Brain microvascular endothelial cell (primary cell): ENCODE measurements at regions not wholly inside any gene's neighbourhood (a gene's known extent, or its start where the extent isn't known, plus 50 kb on each side); places are given as distances from the start of the nearest gene placed in this dataset.

Experiments
- DNase-seq: peaks from one replicate; pipeline ENCODE4 v3.0.0-alpha.2; 2020
- H3K27ac ChIP-seq: fragments of 250-450 bp; sonication (Bioruptor Pico); 2 replicates; pipeline ENCODE4 v1.5.1; 2020; ENCODE audit warnings: mild to moderate bottlenecking, moderate library complexity
- H3K27me3 ChIP-seq: fragments of 250-450 bp; sonication (Bioruptor Pico); replicated peaks from 2 replicates; pipeline ENCODE4 v1.5.1; 2020; ENCODE audit warnings: mild to moderate bottlenecking
- H3K36me3 ChIP-seq: fragments of 250-450 bp; sonication (Bioruptor Pico); replicated peaks from 2 replicates; pipeline ENCODE4 v1.5.1; 2020; ENCODE audit warnings: mild to moderate bottlenecking
- H3K4me3 ChIP-seq: 2 replicates; pipeline ENCODE4 v1.5.1; 2011; ENCODE audit warnings: low read depth, mild to moderate bottlenecking, control low read depth, low read length, moderate library complexity
- in situ Hi-C: cut with HindIII; loops from 2 replicates; pipeline ENCODE4 v1.10.0; 2017; ENCODE audit warnings: low sequenced_read_pairs, low pct_ligation_motif_present
- TF ChIP-seq, protein P1 (sequence below): IDR thresholded peaks from 2 replicates; pipeline ENCODE4 v1.5.1; 2011; ENCODE audit warnings: low read depth, mild to moderate bottlenecking, moderate library complexity, low read length, control low read depth, inconsistent platforms; ENCODE audit errors: missing control alignments

DNA sequence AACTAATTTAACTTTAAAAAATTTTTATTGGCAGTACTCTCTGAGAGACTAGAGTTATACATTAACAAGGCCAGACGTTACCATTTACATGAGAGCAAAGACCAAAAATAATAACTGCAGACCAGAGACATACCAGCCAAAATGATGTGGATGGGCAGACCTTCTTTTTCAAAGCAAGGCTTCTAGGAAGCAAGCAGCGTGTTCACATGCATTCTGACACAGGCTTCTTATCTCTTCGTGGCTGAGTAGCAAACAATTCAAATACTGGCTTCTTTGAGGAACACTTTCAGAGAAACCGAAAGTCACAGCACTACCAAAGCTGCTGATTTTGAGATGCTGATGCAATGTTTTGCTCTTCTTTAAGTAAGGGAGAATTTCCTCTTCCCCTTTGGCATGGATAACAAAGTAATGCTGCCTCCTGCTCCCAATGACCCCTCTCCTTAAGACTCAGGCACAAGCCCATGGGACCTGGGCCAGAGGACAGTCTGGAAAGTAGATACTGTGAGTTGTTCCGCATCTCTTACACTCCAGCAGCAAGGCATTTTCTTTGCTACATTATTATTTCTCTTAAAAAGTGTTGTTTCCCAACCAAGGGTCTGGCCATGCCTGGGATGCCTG lies 181.9 kb downstream of the MREG start:
- TF ChIP-seq, protein P1, sequence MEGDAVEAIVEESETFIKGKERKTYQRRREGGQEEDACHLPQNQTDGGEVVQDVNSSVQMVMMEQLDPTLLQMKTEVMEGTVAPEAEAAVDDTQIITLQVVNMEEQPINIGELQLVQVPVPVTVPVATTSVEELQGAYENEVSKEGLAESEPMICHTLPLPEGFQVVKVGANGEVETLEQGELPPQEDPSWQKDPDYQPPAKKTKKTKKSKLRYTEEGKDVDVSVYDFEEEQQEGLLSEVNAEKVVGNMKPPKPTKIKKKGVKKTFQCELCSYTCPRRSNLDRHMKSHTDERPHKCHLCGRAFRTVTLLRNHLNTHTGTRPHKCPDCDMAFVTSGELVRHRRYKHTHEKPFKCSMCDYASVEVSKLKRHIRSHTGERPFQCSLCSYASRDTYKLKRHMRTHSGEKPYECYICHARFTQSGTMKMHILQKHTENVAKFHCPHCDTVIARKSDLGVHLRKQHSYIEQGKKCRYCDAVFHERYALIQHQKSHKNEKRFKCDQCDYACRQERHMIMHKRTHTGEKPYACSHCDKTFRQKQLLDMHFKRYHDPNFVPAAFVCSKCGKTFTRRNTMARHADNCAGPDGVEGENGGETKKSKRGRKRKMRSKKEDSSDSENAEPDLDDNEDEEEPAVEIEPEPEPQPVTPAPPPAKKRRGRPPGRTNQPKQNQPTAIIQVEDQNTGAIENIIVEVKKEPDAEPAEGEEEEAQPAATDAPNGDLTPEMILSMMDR: no peak
- no peak overlapping the region for H3K4me3 ChIP-seq
- DNase-seq: no peak
- H3K27me3 ChIP-seq: no peaks in the 10 kb centered on the region
- in situ Hi-C loops: no loop called here
- no peaks in the 10 kb centered on the region for H3K36me3 ChIP-seq
- H3K27ac ChIP-seq: peak overlapping the region; percentile 13

DNA sequence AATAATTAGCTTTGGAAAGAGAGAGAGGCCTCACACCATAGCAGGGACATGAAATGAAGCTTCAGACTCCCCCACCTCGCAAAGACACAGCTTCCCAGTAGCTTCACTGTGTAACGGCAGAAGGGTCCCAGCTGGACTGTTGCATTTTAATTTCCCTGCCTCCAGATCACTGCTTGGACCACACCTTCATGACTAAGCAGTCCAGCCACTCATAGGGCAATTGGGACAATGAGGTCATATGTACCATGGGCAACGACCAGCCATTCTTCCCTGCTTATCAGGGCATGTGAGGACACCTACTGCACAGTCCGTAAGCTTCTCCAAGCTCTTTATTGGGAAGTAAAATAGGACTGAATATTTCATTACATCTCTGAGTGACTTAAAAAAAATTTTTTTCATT lies 183.0 kb downstream of the MREG start:
- no peak for DNase-seq
- TF ChIP-seq, protein P1: peak; percentile 5
- Histone ChIP-seq H3K27me3 (no peaks in the 10 kb centered on the region), H3K36me3 (no peaks in the 10 kb centered on the region), H3K4me3 (no peak overlapping the region), H3K27ac (no peak overlapping the region)
- in situ Hi-C loops: no loop called here

GRCh38 chr2:215829261-215829660 lies 184.1 kb downstream of the MREG start:
- no peak for DNase-seq
- no peak overlapping the region for H3K4me3 ChIP-seq
- in situ Hi-C loops: no loop called here
- TF ChIP-seq, protein P1: no peak
- H3K27me3 ChIP-seq: no peaks in the 10 kb centered on the region
- no peak overlapping the region for H3K27ac ChIP-seq
- no peaks in the 10 kb centered on the region for H3K36me3 ChIP-seq

- in situ Hi-C loops: no loop called here
- no peak overlapping the region for H3K27ac ChIP-seq
- no peaks in the 10 kb centered on the region for H3K36me3 ChIP-seq
- no peak overlapping the region for H3K4me3 ChIP-seq
- peak; percentile 61 for DNase-seq
- no peaks in the 10 kb centered on the region for H3K27me3 ChIP-seq
- TF ChIP-seq, protein P1: peak; percentile 85
These were observed 184.7 kb downstream of the MREG start for GRCh38 chr2:215828528-215829184.

- in situ Hi-C loops: no loop called here
- no peak for DNase-seq
- H3K36me3 ChIP-seq: no peaks in the 10 kb centered on the region
- TF ChIP-seq, protein P1: no peak
- no peaks in the 10 kb centered on the region for H3K27me3 ChIP-seq
- peak overlapping the region; percentile 15 for H3K27ac ChIP-seq
- H3K4me3 ChIP-seq: no peak overlapping the region
These were observed 186.4 kb downstream of the MREG start for GRCh38 chr2:215826838-215827441.
